HepG2 (cell line): ENCODE measurements at regions not wholly inside any gene's neighbourhood (a gene's known extent, or its start where the extent isn't known, plus 50 kb on each side); places are given as distances from the start of the nearest gene placed in this dataset.

Source experiments
- ATAC-seq: fragments of 200-7000 bp; cut with Tn5 transposase; 3 replicates; pipeline ENCODE4 v1.9.1; 2020; ENCODE audit warnings: mild to moderate bottlenecking, moderate library complexity
- BruUV-seq: library from RNA; stranded (reverse); fragments of 400-500 nt; replicated peaks from 2 replicates; lab custom pipeline; 2021; lab: Mats Ljungman, UMichigan
- CTCF ChIA-PET: fragments of 300-600 bp; formaldehyde crosslinking; extraction: SDS; loops from one replicate; lab custom pipeline; 2021; ENCODE audit warnings: low total read pairs, inconsistent platforms, low intra/inter-chr PET ratio; lab: Yijun Ruan, JAX
- POLR2A ChIA-PET: fragments of 350-600 bp; sonication (Branson Sonifier 250); formaldehyde crosslinking; loops from one replicate; lab custom pipeline; 2020; ENCODE audit warnings: antibody characterized with exemption, inconsistent platforms; lab: Yijun Ruan, JAX
- DNase-seq: peaks from one replicate; pipeline ENCODE4 v3.0.0-alpha.2; 2015; ENCODE audit warnings: low spot score
- FAIRE-seq: peaks from 3 replicates; lab custom pipeline; 2011; peaks lifted over from hg19 to GRCh38; lab: Jason Lieb, UNC
- H2AFZ ChIP-seq: one replicate; pipeline ENCODE4 v1.6.1; 2011; ENCODE audit warnings: low read length, inconsistent platforms
- H3K27ac ChIP-seq: fragments of 300-600 bp; 3 replicates; pipeline ENCODE4 v1.8.0; 2011; ENCODE audit warnings: mixed run types, mild to moderate bottlenecking, mixed read lengths, low read length, inconsistent platforms; ENCODE audit not compliant: insufficient read depth; ENCODE audit errors: extremely low read length
- H3K27me3 ChIP-seq, 2 experiments: fragments of 200-600 bp in 1 of 2; 2 replicates in 1 of 2; 3 replicates in 1 of 2; pipeline versions ENCODE4 v1.6.0 to v1.8.0; 2011; ENCODE audit warnings: low read length in 2 of 2, mild to moderate bottlenecking in 2 of 2, moderate library complexity in 2 of 2, inconsistent platforms in 1 of 2; ENCODE audit not compliant: insufficient read depth in 2 of 2, control insufficient read depth in 1 of 2
- H3K36me3 ChIP-seq, 2 experiments: fragments of 200-600 bp in 1 of 2; replicated peaks in 1 of 2; 2 replicates in 1 of 2; 3 replicates in 1 of 2; pipeline versions ENCODE4 v1.5.1 to v1.8.0; 2011; ENCODE audit warnings: low read length in 2 of 2, inconsistent platforms in 1 of 2; ENCODE audit not compliant: insufficient read depth in 2 of 2, control insufficient read depth in 1 of 2
- H3K4me1 ChIP-seq: 2 replicates; pipeline ENCODE4 v1.5.1; 2012; ENCODE audit warnings: low read length, inconsistent platforms; ENCODE audit not compliant: insufficient read depth
- H3K4me2 ChIP-seq: 2 replicates; pipeline ENCODE4 v1.6.0; 2011; ENCODE audit warnings: low read depth, low read length, inconsistent platforms
- H3K4me3 ChIP-seq, 3 experiments: fragments of 200-600 bp in 1 of 3; sonication (generic), shearing (Covaris generic) in 1 of 3; replicated peaks in 1 of 3; 2 replicates each; pipeline ENCODE4 v1.5.1; 2011 to 2016; ENCODE audit warnings: low read length in 3 of 3, inconsistent platforms in 2 of 3, low read depth in 2 of 3, mild to moderate bottlenecking in 2 of 3, control low read depth in 1 of 3, mixed read lengths in 1 of 3; ENCODE audit not compliant: insufficient read depth in 1 of 3
- H3K79me2 ChIP-seq: one replicate; pipeline ENCODE4 v1.6.1; 2011; ENCODE audit warnings: low read length, inconsistent platforms; ENCODE audit not compliant: insufficient read depth
- H3K9ac ChIP-seq: 2 replicates; pipeline ENCODE4 v1.6.0; 2011; ENCODE audit warnings: mild to moderate bottlenecking, low read depth, low read length, inconsistent platforms; ENCODE audit not compliant: insufficient read depth
- H3K9me3 ChIP-seq: 2 replicates; pipeline ENCODE4 v1.5.1; 2012; ENCODE audit warnings: mild to moderate bottlenecking, low read length
- H4K20me1 ChIP-seq: 2 replicates; pipeline ENCODE4 v1.6.0; 2011; ENCODE audit warnings: inconsistent platforms, mild to moderate bottlenecking, low read length, moderate library complexity; ENCODE audit not compliant: insufficient read depth
- HMGA1 ChIP-seq: sonication (generic); formaldehyde crosslinking; conservative IDR thresholded peaks from 2 replicates; pipeline ENCODE4 v1.4.0; 2020; ENCODE audit warnings: missing genetic modification reagents
- MEIS1 ChIP-seq: sonication (generic); formaldehyde crosslinking; IDR thresholded peaks from 2 replicates; pipeline ENCODE4 v1.9.0; 2021; ENCODE audit warnings: mild to moderate bottlenecking, missing genetic modification reagents, moderate library complexity, borderline replicate concordance
- MLLT10 ChIP-seq: sonication (generic); formaldehyde crosslinking; IDR thresholded peaks from 2 replicates; pipeline ENCODE4 v1.4.0; 2020; ENCODE audit warnings: missing genetic modification reagents
- SATB2 ChIP-seq: sonication (generic); formaldehyde crosslinking; IDR thresholded peaks from 2 replicates; pipeline ENCODE4 v1.5.0; 2020; ENCODE audit warnings: missing genetic modification reagents
- SMC3 ChIP-seq: IDR thresholded peaks from 2 replicates; pipeline ENCODE4 v1.6.1; 2011; ENCODE audit warnings: low read length, improper control_type of control experiment
- ZFAT ChIP-seq: sonication (generic); formaldehyde crosslinking; conservative IDR thresholded peaks from 2 replicates; pipeline ENCODE4 v1.8.1; 2023; ENCODE audit warnings: missing genetic modification reagents, inconsistent platforms
- ZFP36L1 ChIP-seq: sonication (generic); formaldehyde crosslinking; IDR thresholded peaks from 2 replicates; pipeline ENCODE4 v1.8.0; 2022; ENCODE audit warnings: mild to moderate bottlenecking, missing genetic modification reagents, moderate library complexity
- ZHX2 ChIP-seq, 2 experiments: sonication (generic) in 1 of 2; formaldehyde crosslinking in 1 of 2; IDR thresholded peaks; 2 replicates each; pipeline versions ENCODE4 v1.6.1 to v1.9.0; 2014 to 2022; ENCODE audit warnings: antibody characterized with exemption in 1 of 2, borderline replicate concordance in 1 of 2, inconsistent platforms in 1 of 2, low read depth in 1 of 2, missing genetic modification reagents in 1 of 2
- ZKSCAN8 ChIP-seq: IDR thresholded peaks from 2 replicates; pipeline ENCODE4 v1.6.1; 2016; ENCODE audit warnings: borderline replicate concordance, missing genetic modification reagents, missing compliant biosample characterization
- ZNF282 ChIP-seq: fragments of 450-650 bp; IDR thresholded peaks from 2 replicates; pipeline ENCODE4 v1.6.1; 2018; ENCODE audit not compliant: partially characterized antibody
- ZNF550 ChIP-seq: sonication (generic); formaldehyde crosslinking; IDR thresholded peaks from 2 replicates; pipeline ENCODE4 v1.4.0; 2020; ENCODE audit warnings: mild to moderate bottlenecking, missing genetic modification reagents, borderline replicate concordance
- ZNF576 ChIP-seq: sonication (generic); formaldehyde crosslinking; IDR thresholded peaks from 2 replicates; pipeline ENCODE4 v1.4.0; 2020; ENCODE audit warnings: mild to moderate bottlenecking, missing genetic modification reagents
- ZNF644 ChIP-seq: IDR thresholded peaks from 2 replicates; pipeline ENCODE4 v1.6.1; 2016; ENCODE audit warnings: low read depth
- in situ Hi-C: cut with HindIII; loops from 2 replicates; pipeline ENCODE4 v1.10.0; 2017; ENCODE audit warnings: low pct_unique_long_range_greater_than_20kb; ENCODE audit not compliant: extremely low pct_ligation_motif_present
- intact Hi-C: fragments of 100-400 bp; cut with micrococcal nuclease; formaldehyde crosslinking; loops from one replicate; pipeline ENCODE4 v1.10.0; 2022; ENCODE audit not compliant: unreplicated experiment
- TF ChIP-seq, protein P1 (sequence below): sonication (generic); formaldehyde crosslinking; IDR thresholded peaks from 2 replicates; pipeline ENCODE4 v1.8.0; 2022; ENCODE audit warnings: missing genetic modification reagents, mild to moderate bottlenecking, inconsistent platforms, borderline replicate concordance
- TF ChIP-seq, protein P2 (sequence below): sonication (generic); formaldehyde crosslinking; IDR thresholded peaks from 2 replicates; pipeline ENCODE4 v1.4.0; 2020; ENCODE audit warnings: missing genetic modification reagents

- H4K20me1 ChIP-seq, result no peaks in the 10 kb centered on the region
- no peak overlapping the region for H3K4me3 ChIP-seq
- H3K4me2 ChIP-seq, result no peak overlapping the region
- DNase-seq, result no peak
- no peaks in the 10 kb centered on the region for H3K79me2 ChIP-seq
- H3K27me3 ChIP-seq, result no peaks in the 10 kb centered on the region
- no peak for ATAC-seq
- no peaks in the 10 kb centered on the region for H3K4me1 ChIP-seq
- H3K36me3 ChIP-seq, result no peaks in the 10 kb centered on the region
- in situ Hi-C loops (no loop called here), intact Hi-C loops (no loop called here)
- no TSS peak for BruUV-seq
- TF ChIP-seq, protein P1, sequence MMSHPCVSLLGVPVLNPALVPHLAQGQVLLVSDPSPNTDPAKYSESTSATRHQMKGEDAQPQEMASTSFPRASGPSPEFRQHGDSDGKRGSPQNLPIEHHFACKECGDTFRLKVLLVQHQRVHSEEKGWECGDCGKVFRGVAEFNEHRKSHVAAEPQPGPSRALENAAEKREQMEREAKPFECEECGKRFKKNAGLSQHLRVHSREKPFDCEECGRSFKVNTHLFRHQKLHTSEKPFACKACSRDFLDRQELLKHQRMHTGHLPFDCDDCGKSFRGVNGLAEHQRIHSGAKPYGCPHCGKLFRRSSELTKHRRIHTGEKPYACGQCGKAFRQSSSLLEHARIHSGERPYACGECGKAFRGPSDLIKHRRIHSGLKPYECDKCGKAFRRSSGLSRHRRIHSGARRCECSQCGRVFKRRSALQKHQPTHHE, result no peak
- TF ChIP-seq ZFP36L1 (CRISPR knock-in tag) (no peak), MEIS1 (CRISPR knock-in tag) (no peak), SATB2 (CRISPR knock-in tag) (no peak), ZHX2 (IDR thresholded peaks at IDR 0.05; ENCODE audit: low read depth) (no peak), ZHX2 (CRISPR knock-in tag; IDR thresholded peaks at IDR 0.05; ENCODE audit: borderline replicate concordance) (no peak), MLLT10 (CRISPR knock-in tag) (no peak), ZNF282 (no peak), ZNF576 (CRISPR knock-in tag) (no peak), SMC3 (no peak), ZKSCAN8 (CRISPR knock-in tag) (no peak), HMGA1 (no peak), ZNF550 (CRISPR knock-in tag) (no peak), ZFAT (CRISPR knock-in tag) (no peak), ZNF644 (CRISPR knock-in tag) (no peak)
- TF ChIP-seq, protein P2, sequence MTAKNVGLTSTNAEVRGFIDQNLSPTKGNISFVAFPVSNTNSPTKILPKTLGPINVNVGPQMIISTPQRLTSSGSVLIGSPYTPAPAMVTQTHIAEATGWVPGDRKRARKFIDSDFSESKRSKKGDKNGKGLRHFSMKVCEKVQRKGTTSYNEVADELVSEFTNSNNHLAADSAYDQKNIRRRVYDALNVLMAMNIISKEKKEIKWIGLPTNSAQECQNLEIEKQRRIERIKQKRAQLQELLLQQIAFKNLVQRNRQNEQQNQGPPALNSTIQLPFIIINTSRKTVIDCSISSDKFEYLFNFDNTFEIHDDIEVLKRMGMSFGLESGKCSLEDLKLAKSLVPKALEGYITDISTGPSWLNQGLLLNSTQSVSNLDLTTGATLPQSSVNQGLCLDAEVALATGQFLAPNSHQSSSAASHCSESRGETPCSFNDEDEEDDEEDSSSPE (CRISPR knock-in tag), result no peak
- no peak for FAIRE-seq
- H3K27ac ChIP-seq, result no peak overlapping the region
- POLR2A ChIA-PET, result no interaction called here
- H3K9me3 ChIP-seq, result no peaks in the 10 kb centered on the region
- CTCF ChIA-PET, result no interaction called here
- H2AFZ ChIP-seq, result no peak overlapping the region
- H3K9ac ChIP-seq, result no peak overlapping the region
Measured at GRCh38 chr5:63125392-63125791, 546.8 kb downstream of the LRRC70 start.
